Left lung (tissue), 4 donors: ENCODE measurements at regions not wholly inside any gene's neighbourhood (a gene's known extent, or its start where the extent isn't known, plus 50 kb on each side); places are given as distances from the start of the nearest gene placed in this dataset.

ENCODE experiments used
- ATAC-seq: fragments of 200-7000 bp; cut with Tn5 transposase; one replicate; pipeline ENCODE4 v1.9.1; 2020; ENCODE audit warnings: moderate library complexity
- DNase-seq, 4 donors: peaks; one replicate each; pipeline ENCODE4 v3.0.0-alpha.2; 2013 to 2020
- H3K27ac ChIP-seq, 2 donors: fragments of 200-600 bp; sonication (generic) in 1 of 2; one replicate each; pipeline versions ENCODE4 v1.5.0 to v1.8.0; 2020 to 2021
- H3K27me3 ChIP-seq, 2 donors: fragments of 200-600 bp; sonication (generic) in 1 of 2; one replicate each; pipeline versions ENCODE4 v1.5.0 to v1.8.0; 2020 to 2021
- H3K36me3 ChIP-seq, 2 donors: fragments of 200-600 bp; sonication (generic) in 1 of 2; one replicate each; pipeline versions ENCODE4 v1.5.0 to v1.8.0; 2020 to 2021
- H3K4me1 ChIP-seq, 2 donors: fragments of 200-600 bp; one replicate each; pipeline ENCODE4 v1.8.0; 2021
- H3K4me3 ChIP-seq, 2 donors: fragments of 200-600 bp; sonication (generic) in 1 of 2; one replicate each; pipeline versions ENCODE4 v1.5.0 to v1.8.0; 2020 to 2021; ENCODE audit warnings: mild to moderate bottlenecking in 1 of 2
- H3K9me3 ChIP-seq, 2 donors: fragments of 200-600 bp; sonication (generic) in 1 of 2; one replicate each; pipeline versions ENCODE4 v1.5.0 to v1.8.0; 2020 to 2021
- CTCF ChIP-seq, 2 donors: fragments of 200-600 bp; sonication (generic) in 1 of 2; IDR thresholded peaks; one replicate each; pipeline versions ENCODE4 v1.5.0 to v1.8.0; 2021; ENCODE audit warnings: antibody characterized with exemption in 2 of 2
- intact Hi-C, 2 donors: fragments of 100-400 bp; cut with DNase I; formaldehyde crosslinking; loops; one replicate each; pipeline versions ENCODE4 v1.11.2 to v1.14.2; 2022
- donor health status: DM: no; HTN: yes; CAD: no.
- donor health status: DM: no; HTN: no; CAD: no.

- Histone ChIP-seq H3K27ac (no peak overlapping the region), H3K4me1 (peaks cover 0 to 5% of the 10 kb centered on the region in 2 donors), H3K27me3 (no peaks in the 10 kb centered on the region), H3K4me3 (no peak overlapping the region), H3K9me3 (no peaks in the 10 kb centered on the region), H3K36me3 (no peaks in the 10 kb centered on the region)
- intact Hi-C loops = no loop called here
- DNase-seq (no peak), ATAC-seq (no peak)
- no peak for TF ChIP-seq CTCF (IDR thresholded peaks at IDR 0.05)
These were observed 68.7 kb upstream of the FN1 start for GRCh38 chr2:215504547-215504946.

GRCh38 chr2:215503381-215503780, 67.5 kb upstream of the FN1 start:
- no peaks in the 10 kb centered on the region for H3K9me3 ChIP-seq
- no peaks in the 10 kb centered on the region for H3K27me3 ChIP-seq
- H3K4me3 ChIP-seq = no peak overlapping the region
- no peak overlapping the region for H3K27ac ChIP-seq
- DNase-seq (no peak), ATAC-seq (no peak)
- H3K4me1 ChIP-seq = peaks cover 0 to 5% of the 10 kb centered on the region in 2 donors
- intact Hi-C loops = no loop called here
- TF ChIP-seq CTCF (IDR thresholded peaks at IDR 0.05) = no peak
- no peaks in the 10 kb centered on the region for H3K36me3 ChIP-seq

DNA sequence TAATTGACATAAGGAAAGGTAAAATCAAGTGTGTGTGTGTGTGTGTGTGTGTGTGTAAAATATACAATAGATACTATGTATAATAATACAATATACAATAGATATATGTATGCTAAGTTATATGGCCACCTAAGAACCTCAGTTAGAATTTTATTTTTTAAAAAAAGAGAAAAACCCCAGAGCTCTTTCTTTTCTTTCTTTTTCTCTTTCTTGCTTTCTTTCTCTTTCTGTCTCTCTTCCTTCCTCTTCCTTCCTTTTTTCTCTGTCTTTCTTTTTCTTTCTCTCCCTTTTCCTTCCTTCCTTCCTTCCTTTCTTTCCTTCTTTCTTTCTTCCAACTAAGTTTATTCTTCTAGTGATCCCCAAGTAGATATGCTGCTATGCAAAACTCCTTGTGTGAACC, 64.6 kb upstream of the FN1 start:
- no peaks in the 10 kb centered on the region for H3K9me3 ChIP-seq
- no peaks in the 10 kb centered on the region for H3K36me3 ChIP-seq
- H3K27ac ChIP-seq = no peak overlapping the region
- intact Hi-C loops = no loop called here
- no peak overlapping the region for H3K4me3 ChIP-seq
- H3K27me3 ChIP-seq = no peaks in the 10 kb centered on the region
- no peak for TF ChIP-seq CTCF (IDR thresholded peaks at IDR 0.05)
- no peaks in the 10 kb centered on the region for H3K4me1 ChIP-seq
- ATAC-seq (no peak), DNase-seq (no peak)

GRCh38 chr2:215499331-215499730, 63.5 kb upstream of the FN1 start:
- TF ChIP-seq CTCF (IDR thresholded peaks at IDR 0.05) = no peak
- H3K36me3 ChIP-seq = no peaks in the 10 kb centered on the region
- no peak for ATAC-seq
- intact Hi-C loops = no loop called here
- no peaks in the 10 kb centered on the region for H3K27me3 ChIP-seq
- no peak overlapping the region for H3K27ac ChIP-seq
- H3K4me3 ChIP-seq = no peak overlapping the region
- H3K9me3 ChIP-seq = no peaks in the 10 kb centered on the region
- no peak for DNase-seq
- no peaks in the 10 kb centered on the region for H3K4me1 ChIP-seq

- no peak for TF ChIP-seq CTCF (IDR thresholded peaks at IDR 0.05)
- H3K4me3 ChIP-seq = no peak overlapping the region
- intact Hi-C loops = no loop called here
- no peaks in the 10 kb centered on the region for H3K27me3 ChIP-seq
- DNase-seq (no peak), ATAC-seq (no peak)
- H3K27ac ChIP-seq = no peak overlapping the region
- no peaks in the 10 kb centered on the region for H3K9me3 ChIP-seq
- H3K36me3 ChIP-seq = no peaks in the 10 kb centered on the region
- H3K4me1 ChIP-seq = no peaks in the 10 kb centered on the region
These were observed 62.6 kb upstream of the FN1 start for GRCh38 chr2:215498431-215498830.
